ENCODE measurements at regions not wholly inside any gene's neighbourhood (a gene's known extent, or its start where the extent isn't known, plus 50 kb on each side); places are given as distances from the start of the nearest gene placed in this dataset.

DNA sequence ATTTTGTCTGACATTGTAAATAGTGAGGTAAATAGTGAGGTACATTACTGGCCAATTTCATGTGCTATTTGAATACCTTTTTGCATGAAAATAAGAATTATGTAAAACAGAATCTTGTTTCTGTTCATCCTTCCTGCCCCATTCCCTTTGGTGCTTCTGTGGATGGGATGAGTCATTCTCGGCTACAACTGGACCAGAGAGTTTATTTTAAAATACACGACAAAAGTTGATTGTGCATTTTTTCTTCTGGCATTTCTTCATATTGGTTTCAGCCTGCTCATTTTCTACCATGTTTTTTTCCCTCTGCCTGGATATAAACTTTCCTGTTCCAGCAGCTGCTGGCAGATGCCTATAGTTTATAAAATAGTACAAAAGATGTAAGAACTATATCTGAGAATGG lies 107.5 kb downstream of the CYSLTR2 start:
- DNase-seq, result no peak

DNA sequence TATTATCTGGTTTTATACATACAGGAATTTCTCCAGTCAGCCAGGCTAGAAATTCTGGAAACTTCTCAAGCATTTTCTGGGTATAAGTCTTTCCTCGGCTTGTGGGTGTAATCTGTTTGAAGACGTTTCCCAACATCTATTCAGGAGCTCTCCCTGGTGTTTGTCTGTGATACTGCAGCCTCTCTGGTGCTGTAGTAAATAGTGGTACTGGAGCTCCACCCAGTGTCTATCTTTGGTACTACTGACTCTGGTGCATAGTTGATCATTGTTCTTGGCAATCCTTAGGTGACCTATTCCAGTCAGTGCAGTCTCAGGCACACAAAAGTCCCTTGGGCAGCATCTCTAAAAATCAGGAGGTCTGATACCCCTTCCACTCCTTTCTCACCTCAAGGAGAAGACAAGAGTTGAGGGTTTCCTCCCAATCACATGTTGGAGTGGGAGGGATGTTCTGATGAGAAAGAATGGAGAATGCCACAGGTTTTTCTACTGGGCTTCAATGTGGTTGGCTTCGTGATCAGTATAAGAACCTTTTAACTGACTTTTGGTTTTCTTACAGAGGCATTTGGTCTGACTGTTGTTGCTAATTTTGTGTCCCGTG lies 115.5 kb downstream of the CYSLTR2 start:
- DNase-seq, result peak; percentile 86

DNA sequence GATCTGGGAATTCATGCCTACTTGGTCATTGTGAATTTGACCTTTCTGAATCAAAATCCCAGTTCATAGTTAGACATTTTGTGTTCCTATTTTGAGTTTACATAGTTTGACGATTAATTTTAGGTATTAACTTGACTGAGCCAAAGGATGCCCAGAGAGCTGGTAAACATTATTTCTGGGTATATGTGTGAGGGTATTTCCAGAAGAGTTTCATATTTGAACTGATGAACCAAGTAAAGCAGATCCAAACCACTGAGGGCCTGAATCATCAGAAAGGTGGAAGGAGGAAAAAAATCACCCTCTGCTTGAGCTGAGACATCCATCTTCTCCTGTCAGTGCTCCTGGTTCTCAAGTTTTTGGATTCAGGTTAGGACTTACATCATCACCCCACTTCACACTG lies 116.6 kb downstream of the CYSLTR2 start:
- no peak for DNase-seq

DNA sequence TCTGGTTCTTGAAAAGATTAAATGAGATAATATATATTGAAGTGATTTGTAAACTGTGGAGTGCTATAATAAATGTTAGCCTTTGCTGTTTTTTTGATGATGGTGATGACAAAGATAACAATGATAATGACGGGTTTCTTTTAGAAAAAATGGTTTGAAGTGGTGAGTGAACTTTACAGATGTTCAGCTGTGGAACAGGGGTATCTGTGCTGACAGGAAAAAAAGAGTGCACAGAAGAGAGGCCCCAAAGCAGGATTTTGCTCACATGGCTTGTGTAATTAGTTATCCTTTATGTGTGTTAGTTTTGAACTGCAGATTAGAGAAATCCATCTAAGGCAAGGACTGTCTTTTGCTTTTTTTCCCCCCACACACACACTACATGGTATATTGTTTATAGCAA lies 119.2 kb downstream of the CYSLTR2 start:
- no peak for DNase-seq

DNA sequence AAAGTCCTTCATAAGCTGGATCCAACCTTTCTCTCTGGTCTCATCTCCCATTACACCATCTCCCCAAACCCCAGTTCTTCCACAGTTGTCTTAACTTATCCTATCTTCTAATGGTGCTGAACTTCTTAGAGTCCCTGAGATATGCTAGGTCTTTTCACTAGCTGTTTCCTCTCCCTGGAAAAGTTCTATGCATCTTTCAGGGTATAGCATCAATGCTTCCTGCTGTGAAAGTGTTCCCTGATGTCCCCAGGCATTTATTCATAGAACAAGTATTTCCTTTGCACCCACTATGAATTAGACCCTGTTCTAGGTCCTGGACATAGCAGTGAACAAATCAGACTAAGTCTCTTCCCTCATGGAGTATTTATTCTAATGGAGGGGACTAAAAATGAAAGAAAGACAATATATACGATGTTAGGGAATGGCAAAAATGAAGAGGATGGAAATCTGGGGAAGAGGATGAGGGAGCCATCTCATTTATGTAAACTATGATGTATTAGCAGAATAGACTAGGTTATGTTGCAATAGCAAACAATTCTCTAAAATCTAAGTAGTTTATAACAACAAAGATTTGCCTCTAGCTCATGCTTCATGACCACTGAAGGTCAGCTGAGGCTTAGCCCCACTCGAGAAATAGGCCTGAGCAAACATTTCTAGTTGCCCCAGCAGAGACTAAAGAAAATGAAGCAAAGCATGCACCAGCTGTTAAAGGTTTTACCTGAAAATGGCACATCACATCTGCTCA lies 120.0 kb downstream of the CYSLTR2 start:
- DNase-seq, result no peak

DNA sequence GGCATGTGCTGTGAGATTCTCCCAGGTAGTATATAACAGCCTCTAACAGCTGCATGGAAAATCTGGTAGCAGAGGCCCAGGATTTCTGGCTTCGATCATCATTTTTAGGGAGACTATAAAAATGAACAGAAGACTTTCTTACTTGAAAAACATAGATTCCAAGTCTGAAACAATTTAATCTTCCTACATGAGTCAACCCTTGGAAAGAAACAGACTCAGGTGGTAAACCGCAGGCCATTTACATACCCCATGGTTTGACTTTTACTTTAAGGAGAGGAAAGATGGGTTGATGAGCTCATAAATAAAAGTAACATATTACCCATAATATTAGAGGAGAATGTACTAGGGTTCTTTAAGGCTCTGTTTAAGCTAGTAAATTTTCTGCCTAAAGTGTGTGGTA lies 121.6 kb downstream of the CYSLTR2 start:
- DNase-seq, result no peak

DNA sequence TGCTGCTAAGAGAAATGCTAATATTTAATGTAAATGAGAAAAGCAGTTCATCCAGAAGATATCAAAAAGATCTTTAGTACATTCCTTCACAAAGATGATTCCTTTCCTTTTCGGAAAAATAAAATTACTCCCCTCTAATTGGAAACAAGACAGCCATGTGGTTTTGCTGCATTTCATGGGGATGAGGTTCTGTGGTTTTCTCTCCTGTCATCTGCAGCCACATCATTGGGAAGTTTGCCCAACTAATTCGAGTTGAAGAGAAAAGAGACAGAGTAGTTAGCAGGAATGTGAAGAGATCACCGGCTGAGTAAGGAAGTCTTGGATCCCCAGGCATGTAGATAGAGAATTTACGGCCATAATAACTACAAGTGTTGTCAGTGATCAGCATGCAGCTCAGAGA lies 122.1 kb downstream of the CYSLTR2 start:
- no peak for DNase-seq

DNA sequence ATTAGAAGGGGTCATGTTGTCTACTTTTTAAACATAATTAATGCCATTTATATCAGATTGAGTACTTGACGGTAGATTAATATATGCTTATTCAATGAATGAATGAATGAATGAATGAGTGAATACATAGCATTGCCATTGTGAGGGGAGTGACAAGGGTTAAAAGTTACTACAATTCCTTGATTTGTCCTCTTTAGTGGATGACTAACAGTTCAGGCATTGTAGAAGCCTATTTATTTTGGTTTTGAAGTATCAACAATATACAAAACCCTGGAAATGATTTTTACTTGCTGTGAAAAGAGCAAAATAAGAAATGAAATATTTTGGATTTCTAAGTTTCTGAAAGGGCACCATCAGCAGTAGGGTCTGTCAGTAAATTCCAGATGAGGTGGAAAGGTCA lies 122.7 kb downstream of the CYSLTR2 start:
- DNase-seq, result no peak

DNA sequence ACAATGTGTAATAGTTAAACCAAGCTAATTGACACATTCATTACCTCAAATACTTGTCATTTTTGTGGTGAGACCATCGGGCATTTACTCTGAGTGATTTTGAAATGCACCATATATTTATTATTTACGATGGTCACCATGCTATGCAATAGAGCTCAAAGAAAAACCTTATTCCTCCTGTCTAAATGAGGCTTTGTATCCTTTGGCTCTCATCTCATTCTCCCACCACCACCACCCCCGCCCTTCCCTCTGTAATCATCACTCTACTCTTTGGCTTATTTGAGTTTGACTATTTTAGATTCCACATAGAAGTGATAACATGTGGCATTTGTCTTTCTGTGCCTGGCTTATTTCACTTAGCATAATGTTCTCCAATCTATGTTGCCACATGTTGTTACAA lies 124.9 kb downstream of the CYSLTR2 start:
- no peak for DNase-seq

DNA sequence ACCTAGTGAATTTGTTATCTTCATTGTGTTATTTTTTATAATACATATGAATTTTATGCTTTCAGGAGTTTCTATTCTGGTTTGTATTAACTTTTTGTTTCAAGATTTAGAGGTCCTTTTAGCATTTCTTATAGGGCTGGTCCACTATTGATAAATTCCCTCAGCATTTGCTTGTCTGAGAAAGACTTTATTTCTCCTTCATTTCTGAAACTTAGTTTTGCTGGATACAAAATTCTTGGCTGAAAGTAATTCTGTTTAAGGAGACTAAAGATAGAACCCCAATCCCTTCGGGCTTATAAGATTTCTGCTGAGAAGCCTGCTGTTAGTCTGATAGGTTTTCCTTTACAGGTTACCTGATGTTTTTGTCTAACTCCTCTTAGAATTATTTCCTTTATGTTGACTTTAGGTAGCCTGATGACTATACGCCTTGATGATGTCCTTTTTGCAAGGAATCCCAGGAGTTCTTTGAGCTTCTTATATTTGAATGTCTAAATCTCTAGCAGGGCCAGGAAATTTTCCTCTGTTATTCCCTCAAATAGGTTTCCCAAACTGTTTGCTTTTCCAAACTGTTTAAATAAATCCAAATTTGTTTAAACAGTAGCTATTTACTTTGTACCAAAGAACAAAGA lies 127.1 kb downstream of the CYSLTR2 start:
- DNase-seq, result no peak

DNA sequence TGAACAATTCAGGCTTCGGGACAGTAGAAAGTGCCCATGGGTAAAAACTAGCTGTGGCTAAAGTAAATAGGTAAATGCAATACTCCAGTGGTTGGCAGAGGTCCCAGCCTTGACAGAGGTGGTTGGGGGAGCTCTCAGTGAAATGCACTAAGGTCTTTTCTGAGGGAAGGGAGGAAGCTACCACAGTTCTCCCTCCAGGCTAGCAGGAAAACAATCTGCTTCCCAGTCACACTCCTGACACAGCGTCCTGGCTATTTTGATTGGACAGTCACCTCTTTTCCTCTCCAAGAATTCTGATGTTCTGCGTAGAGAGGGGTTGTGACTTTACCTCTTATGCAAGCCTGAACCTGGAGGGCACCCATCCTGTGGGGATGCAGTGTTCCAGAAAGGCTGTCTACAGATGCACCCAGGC lies 128.7 kb downstream of the CYSLTR2 start:
- no peak for DNase-seq

DNA sequence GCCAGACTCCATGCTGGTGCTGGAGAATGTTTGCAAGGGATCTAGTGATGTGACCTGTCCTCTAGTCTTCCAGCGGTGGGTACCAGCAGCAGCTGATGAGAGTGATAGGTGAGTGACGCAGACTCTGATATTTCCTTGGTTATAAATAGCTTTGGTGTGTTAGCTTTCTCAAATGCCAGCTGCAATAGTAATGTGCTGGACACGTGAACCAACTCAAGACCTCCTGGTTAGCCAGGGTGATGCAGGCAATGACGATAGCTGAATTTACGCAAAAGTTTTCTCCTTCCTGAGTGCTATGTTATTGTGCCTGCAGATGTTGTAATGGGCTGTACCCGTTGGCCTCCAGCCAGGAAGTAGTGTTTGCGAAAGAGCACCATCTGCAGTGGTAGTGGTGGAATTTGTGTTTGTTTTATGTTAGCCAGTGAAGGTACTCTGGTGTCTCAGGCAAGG lies 129.5 kb downstream of the CYSLTR2 start:
- DNase-seq, result no peak

DNA sequence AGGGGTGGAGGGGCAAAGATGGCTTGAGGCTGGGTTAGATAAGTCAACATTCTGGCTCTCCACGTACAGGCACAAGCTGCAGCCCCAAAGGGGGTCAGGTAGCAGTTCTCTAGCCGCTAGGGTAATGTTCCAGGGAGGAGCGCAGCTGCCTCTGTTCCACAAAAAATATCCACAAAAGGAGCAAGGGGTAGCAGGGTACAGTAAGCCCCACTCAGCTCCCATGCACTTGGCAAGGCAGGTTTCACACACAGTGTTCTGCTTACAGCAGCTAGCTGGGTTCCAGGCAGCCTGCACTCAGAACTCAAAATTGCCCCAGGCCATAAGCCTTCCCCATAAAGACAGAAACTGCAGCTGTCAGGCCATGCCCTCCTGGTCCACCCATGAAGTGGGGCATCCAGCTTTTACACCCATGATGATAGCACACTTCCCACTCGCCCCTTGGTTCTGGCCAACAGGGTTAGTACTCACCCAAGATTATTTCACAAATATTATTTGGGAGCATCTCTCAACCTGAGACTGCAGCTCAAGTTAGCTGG lies 130.0 kb downstream of the CYSLTR2 start:
- no peak for DNase-seq

DNA sequence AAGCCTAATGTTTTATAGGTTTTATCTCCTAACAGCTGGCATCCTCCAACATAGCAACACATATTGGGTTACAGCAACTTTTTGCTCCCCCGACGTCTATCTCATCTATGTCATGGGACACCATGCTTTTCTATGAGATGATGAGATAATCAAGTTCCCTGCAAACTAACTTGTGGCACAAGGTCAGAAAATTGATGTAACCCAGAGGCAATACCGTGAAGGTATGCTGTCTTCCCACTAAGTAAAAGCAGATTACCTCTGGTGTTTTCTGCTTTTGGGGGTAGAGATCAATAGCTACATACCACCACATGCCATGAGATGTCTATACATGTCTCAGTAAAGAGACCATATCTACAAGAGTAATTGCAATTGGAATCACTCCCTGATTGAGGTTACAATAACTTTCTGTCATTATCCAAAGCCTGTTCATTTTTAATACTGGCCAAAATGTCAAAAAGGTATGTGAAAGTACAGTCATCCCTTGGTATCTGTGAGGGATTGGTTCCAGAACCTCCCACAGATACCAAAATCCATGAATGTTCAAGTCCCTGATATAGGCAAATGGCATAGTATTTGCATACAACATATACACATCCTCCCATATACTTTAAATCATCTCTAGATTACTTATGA lies 131.3 kb downstream of the CYSLTR2 start:
- DNase-seq, result no peak

DNA sequence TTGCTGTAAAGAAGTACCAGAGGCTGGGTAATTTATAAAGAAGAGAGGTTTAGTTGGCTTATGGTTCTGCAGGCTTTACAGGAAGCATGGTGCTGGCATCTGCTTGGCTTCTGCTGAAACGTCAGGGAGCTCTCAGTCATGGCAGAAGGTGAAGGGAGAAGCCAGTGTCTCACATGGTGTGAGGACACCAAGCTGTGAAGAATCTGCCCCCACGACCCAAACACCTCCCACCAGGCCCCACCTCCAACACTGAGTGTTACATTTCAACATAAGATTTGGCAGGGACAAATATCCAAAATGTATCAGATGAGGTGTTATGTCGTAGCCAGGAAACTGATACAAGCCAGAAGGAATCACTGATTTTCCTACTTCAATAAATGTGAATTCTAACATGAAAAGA lies 136.5 kb downstream of the CYSLTR2 start:
- DNase-seq, result no peak

DNA sequence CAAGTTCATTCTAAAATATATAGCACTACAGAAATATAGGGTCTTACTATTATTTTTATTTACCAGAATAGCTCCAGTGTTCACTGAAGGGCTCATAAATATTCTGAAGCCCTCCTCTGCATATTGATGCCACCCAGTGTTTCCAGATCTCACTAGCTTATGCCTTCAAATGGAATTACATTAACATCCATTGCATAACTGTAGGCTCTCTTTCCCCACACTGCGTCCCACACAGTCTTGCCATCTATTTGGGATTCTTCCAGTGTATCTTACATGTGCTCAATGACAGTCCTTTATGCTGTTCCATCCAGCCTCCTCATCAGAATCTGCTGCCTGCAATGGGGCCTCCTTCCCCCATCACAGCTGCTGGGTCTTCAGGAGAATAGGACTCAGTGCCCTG lies 137.2 kb downstream of the CYSLTR2 start:
- DNase-seq, result no peak

DNA sequence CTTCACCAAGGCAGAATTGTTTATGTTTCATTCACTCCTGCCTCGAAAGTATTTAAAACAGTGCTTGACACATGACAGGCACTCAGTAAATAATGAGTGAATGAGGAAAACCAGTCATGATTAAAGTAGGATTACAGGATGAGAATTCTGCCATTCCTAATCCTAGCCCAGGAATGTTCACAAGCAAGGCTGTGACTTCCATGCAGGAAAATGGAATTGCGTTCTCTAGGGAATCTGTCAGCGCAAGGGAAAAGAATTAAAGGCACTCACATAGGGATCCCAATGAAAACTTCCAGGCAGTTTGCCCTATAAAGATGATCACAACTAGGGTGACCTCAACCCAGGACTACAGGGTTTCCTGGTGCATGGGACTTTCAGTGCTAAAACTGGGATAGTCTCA lies 143.4 kb downstream of the CYSLTR2 start:
- DNase-seq, result no peak

DNA sequence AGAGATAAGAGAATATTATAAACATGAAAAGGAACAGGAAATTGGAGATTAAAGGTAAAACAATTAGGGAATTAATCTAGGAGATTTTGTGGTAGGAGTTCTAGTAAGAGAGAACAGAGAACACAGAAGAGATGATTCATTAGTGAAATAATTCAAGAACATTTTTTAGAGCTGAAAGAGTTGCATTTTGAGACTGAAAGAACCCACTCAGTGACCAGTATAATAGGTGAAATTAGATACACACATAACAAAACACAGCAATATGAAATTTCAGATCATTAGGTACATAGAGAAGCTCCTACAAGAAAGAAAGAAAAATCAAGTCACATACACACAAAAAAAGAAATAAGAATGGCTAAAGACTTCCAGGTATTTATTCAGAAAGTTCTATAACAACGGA lies 144.0 kb downstream of the CYSLTR2 start:
- no peak for DNase-seq

DNA sequence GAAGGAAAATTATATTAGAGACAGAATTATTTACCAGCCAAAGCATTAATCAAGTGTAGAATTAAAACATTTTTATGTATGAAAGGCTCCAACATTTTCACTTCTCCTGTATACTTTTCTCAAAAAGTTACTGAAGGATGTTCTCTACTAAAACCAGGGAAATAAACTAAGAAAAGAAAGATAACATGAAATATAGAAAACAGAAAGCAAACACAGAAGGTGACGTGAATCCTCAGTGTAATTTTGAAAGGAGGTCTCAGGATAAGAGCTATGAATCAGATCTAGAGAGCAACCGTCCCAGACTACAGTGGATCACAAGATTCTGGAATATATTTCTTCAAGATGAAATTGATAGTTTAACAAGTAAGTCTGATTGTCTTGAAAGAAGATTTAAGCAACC lies 144.5 kb downstream of the CYSLTR2 start:
- DNase-seq, result no peak

DNA sequence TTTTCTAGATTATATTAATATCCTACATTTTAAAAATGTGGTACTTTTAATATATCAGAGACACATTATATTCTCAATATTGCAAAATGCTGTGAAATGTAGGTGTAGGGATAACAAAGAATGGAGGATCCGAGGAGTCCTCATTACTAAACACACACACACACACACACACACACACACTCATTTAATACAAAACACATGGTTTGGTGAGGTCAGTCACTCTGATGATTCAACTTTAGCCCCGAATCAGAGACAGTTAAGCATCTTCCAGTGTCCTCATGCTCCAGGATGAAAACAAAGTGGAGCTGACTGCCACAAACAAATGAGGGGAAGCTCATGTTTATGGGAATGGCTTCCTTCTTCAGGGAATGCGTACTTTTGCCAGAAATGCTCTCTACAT lies 147.5 kb downstream of the CYSLTR2 start:
- DNase-seq, result no peak

DNA sequence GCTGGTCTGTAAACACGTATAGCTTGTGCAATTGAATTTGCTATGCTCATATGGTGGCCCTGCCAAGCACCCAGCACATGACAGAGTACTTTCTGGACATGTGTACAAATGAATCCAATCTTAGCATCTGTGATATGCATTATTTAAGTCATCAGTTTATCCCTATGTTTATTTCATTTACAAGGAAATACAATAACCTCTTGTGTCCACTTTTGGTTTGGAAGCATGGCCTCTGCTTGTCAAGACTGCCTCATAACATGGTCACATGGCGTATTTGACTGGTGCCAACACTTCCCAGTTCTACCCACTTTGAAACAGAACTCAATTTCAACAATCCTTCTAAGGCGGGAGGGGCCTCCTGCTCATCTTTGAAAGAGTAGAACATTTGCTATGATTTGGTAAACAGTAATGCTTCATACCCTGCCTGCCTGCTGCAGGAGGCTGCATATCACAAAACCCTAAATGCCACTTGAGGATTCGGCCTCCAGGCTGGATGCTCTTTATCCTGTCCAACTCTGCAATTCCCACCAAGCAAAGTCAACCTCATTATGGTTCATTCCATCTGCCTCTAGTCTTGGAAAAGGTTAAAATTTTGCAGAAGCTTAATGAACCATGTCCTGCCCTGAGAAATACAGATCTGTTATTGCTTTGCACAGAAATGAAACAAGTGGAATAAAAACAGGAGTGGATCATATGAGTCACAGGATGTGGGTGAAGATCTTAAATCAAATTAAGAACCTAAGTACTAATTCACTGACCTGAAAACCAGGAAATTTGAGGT lies 151.3 kb downstream of the CYSLTR2 start:
- DNase-seq, result no peak

DNA sequence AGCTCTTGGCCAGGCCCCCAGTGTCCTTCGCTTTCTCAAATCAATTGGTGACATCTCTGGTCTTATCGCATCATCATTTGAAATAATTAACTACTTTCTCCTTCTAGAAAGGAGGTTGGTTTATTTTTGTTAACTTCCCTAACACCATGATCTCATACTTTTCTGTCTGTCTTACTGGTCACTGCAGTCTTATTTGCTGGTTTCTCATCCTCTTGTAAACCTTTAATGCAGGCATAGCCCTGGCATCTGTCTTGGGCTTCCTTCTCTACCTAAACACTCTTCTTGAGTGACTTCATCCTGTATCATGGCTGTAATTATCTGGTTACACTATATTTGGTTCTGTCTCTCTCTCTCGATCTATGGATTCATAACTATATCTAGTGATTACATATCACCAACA lies 152.8 kb downstream of the CYSLTR2 start:
- DNase-seq, result no peak

DNA sequence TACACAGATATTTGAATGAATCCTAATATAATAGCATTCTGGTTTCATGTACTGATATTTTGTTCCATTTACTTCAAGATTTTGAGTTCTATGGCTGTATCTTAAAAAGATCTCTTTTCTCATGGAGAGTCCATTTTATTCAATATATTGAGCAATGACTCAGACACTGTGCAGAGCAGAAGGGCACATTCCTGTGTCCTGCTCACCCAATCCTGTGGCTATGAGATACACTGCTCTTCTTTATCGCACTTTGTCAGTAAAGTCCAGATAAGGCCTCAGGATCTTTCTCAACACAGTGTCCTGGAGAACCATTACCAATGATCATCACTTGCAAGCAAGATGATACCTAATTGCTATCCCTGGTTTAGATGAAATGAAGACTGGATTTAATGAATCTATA lies 155.0 kb downstream of the CYSLTR2 start:
- no peak for DNase-seq
